Urothelium cell line (cell line): ENCODE measurements at regions not wholly inside any gene's neighbourhood (a gene's known extent, or its start where the extent isn't known, plus 50 kb on each side); places are given as distances from the start of the nearest gene placed in this dataset.

Source experiments
- DNase-seq: peaks from one replicate; pipeline ENCODE4 v3.0.0; 2011; ENCODE audit warnings: low spot score, mixed read lengths
- FAIRE-seq: peaks from 2 replicates; lab custom pipeline; 2011; peaks lifted over from hg19 to GRCh38; lab: Jason Lieb, UNC

GRCh38 chr9:118554987-118555386, 814.2 kb downstream of the BRINP1 start:
- no peak for FAIRE-seq
- DNase-seq = no peak

- DNase-seq (no peak), FAIRE-seq (no peak)
Observed at GRCh38 chr9:118558026-118558425, 811.2 kb downstream of the BRINP1 start.

GRCh38 chr9:118558891-118559290, 810.3 kb downstream of the BRINP1 start:
- no peak for DNase-seq
- FAIRE-seq = no peak

GRCh38 chr9:118561051-118561450, 808.2 kb downstream of the BRINP1 start:
- DNase-seq = no peak
- no peak for FAIRE-seq

- DNase-seq (peak; percentile 13), FAIRE-seq (no peak)
Observed at GRCh38 chr9:118563677-118564076, 805.6 kb downstream of the BRINP1 start.

- FAIRE-seq (no peak), DNase-seq (no peak)
Observed at GRCh38 chr9:118567861-118568260, 801.4 kb downstream of the BRINP1 start.

GRCh38 chr9:118568704-118569103, 800.5 kb downstream of the BRINP1 start:
- no peak for DNase-seq
- FAIRE-seq = no peak

GRCh38 chr9:118569148-118569547, 800.1 kb downstream of the BRINP1 start:
- no peak for FAIRE-seq
- DNase-seq = no peak

GRCh38 chr9:118570066-118570465, 799.2 kb downstream of the BRINP1 start:
- DNase-seq (no peak), FAIRE-seq (no peak)

GRCh38 chr9:118575341-118576070, 793.7 kb downstream of the BRINP1 start:
- FAIRE-seq (no peak), DNase-seq (no peak)

- DNase-seq = peak; percentile 12
- FAIRE-seq = no peak
Observed at GRCh38 chr9:118577121-118577520, 792.1 kb downstream of the BRINP1 start.

GRCh38 chr9:118578467-118578866, 790.8 kb downstream of the BRINP1 start:
- DNase-seq = no peak
- no peak for FAIRE-seq

GRCh38 chr9:118583414-118583813, 785.8 kb downstream of the BRINP1 start:
- no peak for FAIRE-seq
- no peak for DNase-seq

- DNase-seq (no peak), FAIRE-seq (no peak)
Observed at GRCh38 chr9:118586978-118587377, 782.3 kb downstream of the BRINP1 start.

GRCh38 chr9:118594428-118594827, 774.8 kb downstream of the BRINP1 start:
- no peak for FAIRE-seq

GRCh38 chr9:118595719-118596305, 773.4 kb downstream of the BRINP1 start:
- DNase-seq (peak; percentile 45), FAIRE-seq (no peak)

More at GRCh38 chr9:118594428-118594827, 774.8 kb downstream of the BRINP1 start:
- DNase-seq = no peak

- DNase-seq (no peak), FAIRE-seq (no peak)
Observed at GRCh38 chr9:118596374-118597015, 772.7 kb downstream of the BRINP1 start.

GRCh38 chr9:118606668-118607067, 762.6 kb downstream of the BRINP1 start:
- FAIRE-seq (no peak), DNase-seq (no peak)

- no peak for FAIRE-seq
- no peak for DNase-seq
Observed at GRCh38 chr9:118609355-118610044, 759.7 kb downstream of the BRINP1 start.

- DNase-seq (no peak), FAIRE-seq (no peak)
Observed at GRCh38 chr9:118612201-118612600, 757.0 kb downstream of the BRINP1 start.

- FAIRE-seq (no peak), DNase-seq (no peak)
Observed at GRCh38 chr9:118613996-118614395, 755.2 kb downstream of the BRINP1 start.
